ENCODE measurements at regions not wholly inside any gene's neighbourhood (a gene's known extent, or its start where the extent isn't known, plus 50 kb on each side); places are given as distances from the start of the nearest gene placed in this dataset.

DNA sequence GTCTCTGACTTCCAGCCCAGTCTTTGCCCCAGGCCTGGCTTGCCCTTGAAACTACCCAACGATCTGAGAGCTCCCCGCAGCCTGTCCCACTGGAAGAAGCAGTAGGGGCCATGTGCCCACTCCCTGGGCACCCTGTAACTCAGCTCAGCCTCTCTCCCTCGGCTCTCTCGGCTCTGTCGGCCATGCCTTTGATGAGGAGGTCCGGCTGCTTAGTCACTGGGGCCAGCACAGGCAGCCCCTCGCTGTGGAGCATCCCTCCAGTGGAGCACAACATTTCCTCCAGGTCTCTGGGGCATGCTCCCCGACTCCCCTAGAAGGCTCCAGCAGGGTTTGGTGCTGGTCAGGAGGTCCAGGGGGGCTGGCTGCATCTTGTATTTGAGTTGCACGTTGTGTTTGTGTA lies 83.3 kb upstream of the DISP3 start:
- TF ChIP-seq POLR2AphosphoS5 (IDR thresholded peaks at IDR 0.05) (no peak), POLR2A (IDR thresholded peaks at IDR 0.05) (no peak), EP300 (IDR thresholded peaks at IDR 0.05) (no peak)
- TF ChIP-seq, protein P1, sequence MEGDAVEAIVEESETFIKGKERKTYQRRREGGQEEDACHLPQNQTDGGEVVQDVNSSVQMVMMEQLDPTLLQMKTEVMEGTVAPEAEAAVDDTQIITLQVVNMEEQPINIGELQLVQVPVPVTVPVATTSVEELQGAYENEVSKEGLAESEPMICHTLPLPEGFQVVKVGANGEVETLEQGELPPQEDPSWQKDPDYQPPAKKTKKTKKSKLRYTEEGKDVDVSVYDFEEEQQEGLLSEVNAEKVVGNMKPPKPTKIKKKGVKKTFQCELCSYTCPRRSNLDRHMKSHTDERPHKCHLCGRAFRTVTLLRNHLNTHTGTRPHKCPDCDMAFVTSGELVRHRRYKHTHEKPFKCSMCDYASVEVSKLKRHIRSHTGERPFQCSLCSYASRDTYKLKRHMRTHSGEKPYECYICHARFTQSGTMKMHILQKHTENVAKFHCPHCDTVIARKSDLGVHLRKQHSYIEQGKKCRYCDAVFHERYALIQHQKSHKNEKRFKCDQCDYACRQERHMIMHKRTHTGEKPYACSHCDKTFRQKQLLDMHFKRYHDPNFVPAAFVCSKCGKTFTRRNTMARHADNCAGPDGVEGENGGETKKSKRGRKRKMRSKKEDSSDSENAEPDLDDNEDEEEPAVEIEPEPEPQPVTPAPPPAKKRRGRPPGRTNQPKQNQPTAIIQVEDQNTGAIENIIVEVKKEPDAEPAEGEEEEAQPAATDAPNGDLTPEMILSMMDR (IDR thresholded peaks at IDR 0.05) = no peak
